Breast epithelium (tissue), 3 donors: ENCODE measurements at regions not wholly inside any gene's neighbourhood (a gene's known extent, or its start where the extent isn't known, plus 50 kb on each side); places are given as distances from the start of the nearest gene placed in this dataset.

Source experiments
- POLR2AphosphoS5 ChIP-seq, 3 donors: sonication (generic); formaldehyde crosslinking; IDR thresholded peaks; one replicate each; pipeline ENCODE4 v1.6.1; 2017; ENCODE audit warnings: antibody characterized with exemption in 3 of 3
- TF ChIP-seq, protein P1 (sequence below), 3 donors: fragments of 450-650 bp; IDR thresholded peaks; one replicate each; pipeline ENCODE4 v1.5.1; 2016 to 2017; ENCODE audit warnings: antibody characterized with exemption in 3 of 3, mild to moderate bottlenecking in 3 of 3, moderate library complexity in 3 of 3

DNA sequence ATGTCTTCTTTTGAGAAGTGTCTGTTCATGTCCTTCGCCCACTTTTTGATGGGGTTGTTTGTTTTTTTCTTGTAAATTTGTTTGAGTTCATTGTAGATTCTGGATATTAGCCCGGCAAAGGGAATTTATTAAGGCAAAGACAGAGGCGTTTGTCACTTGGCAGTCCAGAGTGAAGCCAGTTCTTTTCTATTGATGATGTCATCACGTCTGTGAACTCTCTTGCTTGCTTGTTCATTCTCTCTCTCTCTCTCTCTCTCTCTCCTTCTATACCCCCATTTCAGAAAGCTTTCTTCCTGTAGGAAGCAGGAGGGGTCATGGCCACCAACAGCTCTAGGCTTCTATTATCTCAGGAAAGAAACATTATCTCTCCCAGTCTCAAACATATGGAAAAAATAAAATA lies 291.3 kb downstream of the OMA1 start:
- TF ChIP-seq, protein P1, sequence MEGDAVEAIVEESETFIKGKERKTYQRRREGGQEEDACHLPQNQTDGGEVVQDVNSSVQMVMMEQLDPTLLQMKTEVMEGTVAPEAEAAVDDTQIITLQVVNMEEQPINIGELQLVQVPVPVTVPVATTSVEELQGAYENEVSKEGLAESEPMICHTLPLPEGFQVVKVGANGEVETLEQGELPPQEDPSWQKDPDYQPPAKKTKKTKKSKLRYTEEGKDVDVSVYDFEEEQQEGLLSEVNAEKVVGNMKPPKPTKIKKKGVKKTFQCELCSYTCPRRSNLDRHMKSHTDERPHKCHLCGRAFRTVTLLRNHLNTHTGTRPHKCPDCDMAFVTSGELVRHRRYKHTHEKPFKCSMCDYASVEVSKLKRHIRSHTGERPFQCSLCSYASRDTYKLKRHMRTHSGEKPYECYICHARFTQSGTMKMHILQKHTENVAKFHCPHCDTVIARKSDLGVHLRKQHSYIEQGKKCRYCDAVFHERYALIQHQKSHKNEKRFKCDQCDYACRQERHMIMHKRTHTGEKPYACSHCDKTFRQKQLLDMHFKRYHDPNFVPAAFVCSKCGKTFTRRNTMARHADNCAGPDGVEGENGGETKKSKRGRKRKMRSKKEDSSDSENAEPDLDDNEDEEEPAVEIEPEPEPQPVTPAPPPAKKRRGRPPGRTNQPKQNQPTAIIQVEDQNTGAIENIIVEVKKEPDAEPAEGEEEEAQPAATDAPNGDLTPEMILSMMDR (IDR thresholded peaks at IDR 0.05) = no peak
- no peak for TF ChIP-seq POLR2AphosphoS5 (IDR thresholded peaks at IDR 0.05)
